ENCODE measurements at regions not wholly inside any gene's neighbourhood (a gene's known extent, or its start where the extent isn't known, plus 50 kb on each side); places are given as distances from the start of the nearest gene placed in this dataset.

- TF ChIP-seq CTCF (IDR thresholded peaks at IDR 0.05; ENCODE audit: low read depth, low read length, poor library complexity, severe bottlenecking) (no peak), EZH2phosphoT487 (IDR thresholded peaks at IDR 0.05; ENCODE audit: borderline replicate concordance, low read length) (no peak)
These were observed 1019.5 kb downstream of the PCDH9 start for GRCh38 chr13:66210677-66211076.
